Peyer's patch (tissue), 4 donors: ENCODE measurements at regions not wholly inside any gene's neighbourhood (a gene's known extent, or its start where the extent isn't known, plus 50 kb on each side); places are given as distances from the start of the nearest gene placed in this dataset.

Experiments used
- POLR2A ChIP-seq, 2 donors: fragments of 450-650 bp; IDR thresholded peaks; one replicate each; pipeline ENCODE4 v1.5.1; 2017; ENCODE audit warnings: antibody characterized with exemption in 2 of 2, mild to moderate bottlenecking in 2 of 2, moderate library complexity in 2 of 2
- TF ChIP-seq, protein P1 (sequence below), 6 experiments: fragments of 450-650 bp in 4 of 6; fragments of 200-600 bp in 2 of 6; sonication (generic) in 1 of 6; IDR thresholded peaks; one replicate each; pipeline ENCODE4 v1.5.1; 2017 to 2019; ENCODE audit warnings: antibody characterized with exemption in 6 of 6, mild to moderate bottlenecking in 3 of 6, moderate library complexity in 1 of 6

DNA sequence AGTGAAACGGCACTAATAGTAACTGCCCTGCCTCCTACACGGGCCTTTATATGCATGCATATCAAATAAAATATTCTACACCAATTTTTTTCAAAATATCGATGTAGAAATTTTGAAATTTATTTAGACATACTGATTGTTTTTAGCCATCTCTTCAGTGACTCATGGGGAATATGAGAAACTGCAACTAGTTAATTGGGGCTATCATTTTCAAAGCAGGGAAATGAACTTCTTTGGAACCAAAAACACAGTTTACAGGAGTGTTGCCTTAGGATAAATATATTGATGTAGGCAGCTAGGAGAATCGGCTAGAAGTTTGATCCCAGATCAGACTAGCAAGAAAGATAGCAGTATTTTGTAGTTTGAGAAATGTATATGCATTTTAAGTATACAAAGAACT is 1010.8 kb upstream of the AGA start:
- TF ChIP-seq, protein P1, sequence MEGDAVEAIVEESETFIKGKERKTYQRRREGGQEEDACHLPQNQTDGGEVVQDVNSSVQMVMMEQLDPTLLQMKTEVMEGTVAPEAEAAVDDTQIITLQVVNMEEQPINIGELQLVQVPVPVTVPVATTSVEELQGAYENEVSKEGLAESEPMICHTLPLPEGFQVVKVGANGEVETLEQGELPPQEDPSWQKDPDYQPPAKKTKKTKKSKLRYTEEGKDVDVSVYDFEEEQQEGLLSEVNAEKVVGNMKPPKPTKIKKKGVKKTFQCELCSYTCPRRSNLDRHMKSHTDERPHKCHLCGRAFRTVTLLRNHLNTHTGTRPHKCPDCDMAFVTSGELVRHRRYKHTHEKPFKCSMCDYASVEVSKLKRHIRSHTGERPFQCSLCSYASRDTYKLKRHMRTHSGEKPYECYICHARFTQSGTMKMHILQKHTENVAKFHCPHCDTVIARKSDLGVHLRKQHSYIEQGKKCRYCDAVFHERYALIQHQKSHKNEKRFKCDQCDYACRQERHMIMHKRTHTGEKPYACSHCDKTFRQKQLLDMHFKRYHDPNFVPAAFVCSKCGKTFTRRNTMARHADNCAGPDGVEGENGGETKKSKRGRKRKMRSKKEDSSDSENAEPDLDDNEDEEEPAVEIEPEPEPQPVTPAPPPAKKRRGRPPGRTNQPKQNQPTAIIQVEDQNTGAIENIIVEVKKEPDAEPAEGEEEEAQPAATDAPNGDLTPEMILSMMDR (IDR thresholded peaks at IDR 0.05), result no peak
- no peak for TF ChIP-seq POLR2A (IDR thresholded peaks at IDR 0.05)
